ENCODE measurements at regions not wholly inside any gene's neighbourhood (a gene's known extent, or its start where the extent isn't known, plus 50 kb on each side); places are given as distances from the start of the nearest gene placed in this dataset.

GRCh38 chr18:28522236-28522635 lies 345.3 kb upstream of the CDH2 start:
- Mint-ChIP-seq H3K27ac (no peak overlapping the region), H3K4me1 (no peaks in the 10 kb centered on the region), H3K9me3 (ENCODE audit: low read depth) (peaks cover 3% of the 10 kb centered on the region), H3K27me3 (no peaks in the 10 kb centered on the region), H3K36me3 (ENCODE audit: low read depth) (no peaks in the 10 kb centered on the region), H3K4me3 (no peak overlapping the region)
- ChIA-PET POLR2A (no interaction called here), CTCF (no interaction called here)
- DNase-seq (no peak), ATAC-seq (no peak)
- intact Hi-C loops (cut with DNase I, micrococcal nuclease), result no loop called here

GRCh38 chr18:28519997-28520396 lies 343.1 kb upstream of the CDH2 start:
- intact Hi-C loops (cut with DNase I, micrococcal nuclease), result no loop called here
- ATAC-seq (no peak), DNase-seq (no peak)
- no peak overlapping the region for H3K27ac Mint-ChIP-seq
- no peaks in the 10 kb centered on the region for H3K4me1 Mint-ChIP-seq
- no peaks in the 10 kb centered on the region for H3K36me3 Mint-ChIP-seq (ENCODE audit: low read depth)
- ChIA-PET POLR2A (no interaction called here), CTCF (no interaction called here)
- peaks cover 5% of the 10 kb centered on the region for H3K9me3 Mint-ChIP-seq (ENCODE audit: low read depth)
- no peak overlapping the region for H3K4me3 Mint-ChIP-seq
- H3K27me3 Mint-ChIP-seq, result no peaks in the 10 kb centered on the region

GRCh38 chr18:28514699-28515098 lies 337.8 kb upstream of the CDH2 start:
- CTCF ChIA-PET, result no interaction called here
- no peak overlapping the region for H3K4me3 Mint-ChIP-seq
- intact Hi-C loops (cut with DNase I, micrococcal nuclease), result no loop called here
- H3K4me1 Mint-ChIP-seq, result no peaks in the 10 kb centered on the region
- H3K9me3 Mint-ChIP-seq (ENCODE audit: low read depth), result peaks cover 10% of the 10 kb centered on the region
- no peak for DNase-seq
- POLR2A ChIA-PET, result no interaction called here
- no peak for ATAC-seq
- H3K27ac Mint-ChIP-seq, result no peak overlapping the region
- H3K36me3 Mint-ChIP-seq (ENCODE audit: low read depth), result no peaks in the 10 kb centered on the region
- H3K27me3 Mint-ChIP-seq, result no peaks in the 10 kb centered on the region

- Mint-ChIP-seq H3K27me3 (no peaks in the 10 kb centered on the region), H3K4me1 (no peaks in the 10 kb centered on the region), H3K27ac (no peak overlapping the region), H3K9me3 (ENCODE audit: low read depth) (peaks cover 9% of the 10 kb centered on the region), H3K36me3 (ENCODE audit: low read depth) (no peaks in the 10 kb centered on the region), H3K4me3 (no peak overlapping the region)
- ChIA-PET CTCF (no interaction called here), POLR2A (no interaction called here)
- DNase-seq (no peak), ATAC-seq (no peak)
- intact Hi-C loops (cut with DNase I, micrococcal nuclease), result no loop called here
These were observed 335.4 kb upstream of the CDH2 start for GRCh38 chr18:28512357-28512756.

- H3K9me3 Mint-ChIP-seq (ENCODE audit: low read depth), result peaks cover 13% of the 10 kb centered on the region
- intact Hi-C loops (cut with DNase I, micrococcal nuclease), result no loop called here
- H3K27ac Mint-ChIP-seq, result no peak overlapping the region
- CTCF ChIA-PET, result no interaction called here
- no peaks in the 10 kb centered on the region for H3K4me1 Mint-ChIP-seq
- no peaks in the 10 kb centered on the region for H3K27me3 Mint-ChIP-seq
- no peaks in the 10 kb centered on the region for H3K36me3 Mint-ChIP-seq (ENCODE audit: low read depth)
- ATAC-seq (no peak), DNase-seq (no peak)
- POLR2A ChIA-PET, result no interaction called here
- H3K4me3 Mint-ChIP-seq, result no peak overlapping the region
These were observed 334.5 kb upstream of the CDH2 start for GRCh38 chr18:28511413-28511821.

GRCh38 chr18:28510210-28510609 lies 333.3 kb upstream of the CDH2 start:
- ATAC-seq (no peak), DNase-seq (no peak)
- no peak overlapping the region for H3K4me3 Mint-ChIP-seq
- peaks cover 13% of the 10 kb centered on the region for H3K9me3 Mint-ChIP-seq (ENCODE audit: low read depth)
- ChIA-PET POLR2A (no interaction called here), CTCF (no interaction called here)
- intact Hi-C loops (cut with DNase I, micrococcal nuclease), result no loop called here
- no peak overlapping the region for H3K27ac Mint-ChIP-seq
- no peaks in the 10 kb centered on the region for H3K27me3 Mint-ChIP-seq
- H3K36me3 Mint-ChIP-seq (ENCODE audit: low read depth), result no peaks in the 10 kb centered on the region
- no peaks in the 10 kb centered on the region for H3K4me1 Mint-ChIP-seq

- no peaks in the 10 kb centered on the region for H3K27me3 Mint-ChIP-seq
- peaks cover 10% of the 10 kb centered on the region for H3K9me3 Mint-ChIP-seq (ENCODE audit: low read depth)
- H3K36me3 Mint-ChIP-seq (ENCODE audit: low read depth), result no peaks in the 10 kb centered on the region
- ATAC-seq (no peak), DNase-seq (no peak)
- POLR2A ChIA-PET, result no interaction called here
- intact Hi-C loops (cut with DNase I, micrococcal nuclease), result no loop called here
- no peak overlapping the region for H3K4me3 Mint-ChIP-seq
- no peaks in the 10 kb centered on the region for H3K4me1 Mint-ChIP-seq
- H3K27ac Mint-ChIP-seq, result no peak overlapping the region
- CTCF ChIA-PET, result no interaction called here
These were observed 327.1 kb upstream of the CDH2 start for GRCh38 chr18:28504066-28504465.

- ATAC-seq, result no peak
- H3K27ac Mint-ChIP-seq, result no peak overlapping the region
- H3K27me3 Mint-ChIP-seq, result no peaks in the 10 kb centered on the region
- POLR2A ChIA-PET, result no interaction called here
- H3K4me1 Mint-ChIP-seq, result no peaks in the 10 kb centered on the region
- H3K9me3 Mint-ChIP-seq (ENCODE audit: low read depth), result peaks cover 2% of the 10 kb centered on the region
- intact Hi-C loops (cut with DNase I, micrococcal nuclease), result no loop called here
- H3K36me3 Mint-ChIP-seq (ENCODE audit: low read depth), result no peaks in the 10 kb centered on the region
- H3K4me3 Mint-ChIP-seq, result no peak overlapping the region
- DNase-seq, result no peak
- CTCF ChIA-PET, result no interaction called here
These were observed 317.2 kb upstream of the CDH2 start for GRCh38 chr18:28494151-28494550.

- Mint-ChIP-seq H3K36me3 (ENCODE audit: low read depth) (no peaks in the 10 kb centered on the region), H3K4me3 (no peak overlapping the region), H3K4me1 (no peaks in the 10 kb centered on the region), H3K27me3 (no peaks in the 10 kb centered on the region), H3K9me3 (ENCODE audit: low read depth) (peaks cover 9% of the 10 kb centered on the region), H3K27ac (no peak overlapping the region)
- ChIA-PET POLR2A (no interaction called here), CTCF (no interaction called here)
- no peak for DNase-seq
- no peak for ATAC-seq
- intact Hi-C loops (cut with DNase I, micrococcal nuclease), result loop anchor here in 1 of 2 experiments (10.0 kb wide), 1 partner anchor 141 kb away; no protein-coding TSS in a partner anchor
These were observed 309.0 kb upstream of the CDH2 start for GRCh38 chr18:28485918-28486317.

GRCh38 chr18:28485210-28485801 lies 308.4 kb upstream of the CDH2 start:
- no peaks in the 10 kb centered on the region for H3K36me3 Mint-ChIP-seq (ENCODE audit: low read depth)
- DNase-seq, result no peak
- ATAC-seq, result no peak
- no peak overlapping the region for H3K27ac Mint-ChIP-seq
- POLR2A ChIA-PET, result no interaction called here
- CTCF ChIA-PET, result no interaction called here
- H3K27me3 Mint-ChIP-seq, result no peaks in the 10 kb centered on the region
- intact Hi-C loops (cut with DNase I, micrococcal nuclease), result loop anchor here in 1 of 2 experiments (10.0 kb wide), 1 partner anchor 141 kb away; no protein-coding TSS in a partner anchor
- peaks cover 9% of the 10 kb centered on the region for H3K9me3 Mint-ChIP-seq (ENCODE audit: low read depth)
- H3K4me3 Mint-ChIP-seq, result no peak overlapping the region
- no peaks in the 10 kb centered on the region for H3K4me1 Mint-ChIP-seq

GRCh38 chr18:28478531-28478930 lies 301.6 kb upstream of the CDH2 start:
- no peaks in the 10 kb centered on the region for H3K4me1 Mint-ChIP-seq
- intact Hi-C loops (cut with DNase I, micrococcal nuclease), result no loop called here
- H3K4me3 Mint-ChIP-seq, result no peak overlapping the region
- no peak for ATAC-seq
- ChIA-PET POLR2A (no interaction called here), CTCF (no interaction called here)
- no peak overlapping the region for H3K27ac Mint-ChIP-seq
- peaks cover 14% of the 10 kb centered on the region for H3K9me3 Mint-ChIP-seq (ENCODE audit: low read depth)
- no peaks in the 10 kb centered on the region for H3K27me3 Mint-ChIP-seq
- no peak for DNase-seq
- no peaks in the 10 kb centered on the region for H3K36me3 Mint-ChIP-seq (ENCODE audit: low read depth)

GRCh38 chr18:28476302-28476701 lies 299.4 kb upstream of the CDH2 start:
- H3K4me3 Mint-ChIP-seq, result no peak overlapping the region
- peaks cover 19% of the 10 kb centered on the region for H3K9me3 Mint-ChIP-seq (ENCODE audit: low read depth)
- H3K27me3 Mint-ChIP-seq, result no peaks in the 10 kb centered on the region
- ATAC-seq, result no peak
- no peaks in the 10 kb centered on the region for H3K36me3 Mint-ChIP-seq (ENCODE audit: low read depth)
- DNase-seq, result no peak
- ChIA-PET POLR2A (no interaction called here), CTCF (no interaction called here)
- H3K27ac Mint-ChIP-seq, result no peak overlapping the region
- intact Hi-C loops (cut with DNase I, micrococcal nuclease), result no loop called here
- H3K4me1 Mint-ChIP-seq, result no peaks in the 10 kb centered on the region

- H3K36me3 Mint-ChIP-seq (ENCODE audit: low read depth), result no peaks in the 10 kb centered on the region
- H3K27me3 Mint-ChIP-seq, result no peaks in the 10 kb centered on the region
- ATAC-seq (no peak), DNase-seq (no peak)
- POLR2A ChIA-PET, result no interaction called here
- peaks cover 9% of the 10 kb centered on the region for H3K9me3 Mint-ChIP-seq (ENCODE audit: low read depth)
- intact Hi-C loops (cut with DNase I, micrococcal nuclease), result no loop called here
- no peak overlapping the region for H3K27ac Mint-ChIP-seq
- H3K4me3 Mint-ChIP-seq, result no peak overlapping the region
- no peaks in the 10 kb centered on the region for H3K4me1 Mint-ChIP-seq
- CTCF ChIA-PET, result interaction anchor here (0.8 kb wide), 1 partner anchor 35 kb away, joined by 3 read pairs; no protein-coding TSS in a partner anchor
These were observed 293.0 kb upstream of the CDH2 start for GRCh38 chr18:28469946-28470345.
